Panc1 (cell line): ENCODE measurements at regions not wholly inside any gene's neighbourhood (a gene's known extent, or its start where the extent isn't known, plus 50 kb on each side); places are given as distances from the start of the nearest gene placed in this dataset.

Experiments used
- POLR2AphosphoS5 ChIP-seq: IDR thresholded peaks from 2 replicates; pipeline ENCODE4 v1.6.1; 2012; ENCODE audit warnings: mild to moderate bottlenecking, low read depth, low read length, moderate library complexity
- SIN3A ChIP-seq: IDR thresholded peaks from 2 replicates; pipeline ENCODE4 v1.6.1; 2012; ENCODE audit warnings: low read depth, mild to moderate bottlenecking, low read length, moderate library complexity, borderline replicate concordance; ENCODE audit not compliant: insufficient read depth
- TCF7L2 ChIP-seq: IDR thresholded peaks from 2 replicates; pipeline ENCODE4 v1.6.1; 2011; ENCODE audit warnings: mild to moderate bottlenecking, low read depth, low read length, inconsistent platforms
- TF ChIP-seq, protein P1 (sequence below): fragments of 450-650 bp; IDR thresholded peaks from 2 replicates; pipeline ENCODE4 v1.5.1; 2017; ENCODE audit warnings: mild to moderate bottlenecking
- TF ChIP-seq, protein P2 (sequence below), 2 experiments: IDR thresholded peaks; 2 replicates each; pipeline ENCODE4 v1.6.1; 2011 to 2012; ENCODE audit warnings: low read depth in 2 of 2, control low read depth in 1 of 2, low read length in 1 of 2, mild to moderate bottlenecking in 1 of 2, moderate library complexity in 1 of 2; ENCODE audit not compliant: insufficient read depth in 1 of 2

DNA sequence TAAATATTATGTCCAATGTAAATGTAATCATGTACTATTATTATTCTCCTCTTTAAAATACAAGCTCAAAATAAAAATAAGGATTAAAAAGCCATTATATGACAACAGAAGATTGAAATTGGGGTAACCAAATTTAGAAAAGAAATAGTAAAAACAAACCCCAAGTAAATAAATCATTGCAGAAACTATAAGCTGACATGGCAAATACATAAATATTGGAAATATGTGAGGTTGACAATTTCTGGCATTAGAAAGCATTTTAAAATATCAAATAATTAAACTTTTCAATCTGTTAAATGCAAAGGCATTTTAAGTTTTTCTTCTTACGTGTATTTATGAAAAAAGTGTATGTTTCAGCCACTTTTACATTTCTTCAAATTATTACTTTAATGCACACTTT lies 394.7 kb upstream of the DACH1 start:
- TF ChIP-seq, protein P1, sequence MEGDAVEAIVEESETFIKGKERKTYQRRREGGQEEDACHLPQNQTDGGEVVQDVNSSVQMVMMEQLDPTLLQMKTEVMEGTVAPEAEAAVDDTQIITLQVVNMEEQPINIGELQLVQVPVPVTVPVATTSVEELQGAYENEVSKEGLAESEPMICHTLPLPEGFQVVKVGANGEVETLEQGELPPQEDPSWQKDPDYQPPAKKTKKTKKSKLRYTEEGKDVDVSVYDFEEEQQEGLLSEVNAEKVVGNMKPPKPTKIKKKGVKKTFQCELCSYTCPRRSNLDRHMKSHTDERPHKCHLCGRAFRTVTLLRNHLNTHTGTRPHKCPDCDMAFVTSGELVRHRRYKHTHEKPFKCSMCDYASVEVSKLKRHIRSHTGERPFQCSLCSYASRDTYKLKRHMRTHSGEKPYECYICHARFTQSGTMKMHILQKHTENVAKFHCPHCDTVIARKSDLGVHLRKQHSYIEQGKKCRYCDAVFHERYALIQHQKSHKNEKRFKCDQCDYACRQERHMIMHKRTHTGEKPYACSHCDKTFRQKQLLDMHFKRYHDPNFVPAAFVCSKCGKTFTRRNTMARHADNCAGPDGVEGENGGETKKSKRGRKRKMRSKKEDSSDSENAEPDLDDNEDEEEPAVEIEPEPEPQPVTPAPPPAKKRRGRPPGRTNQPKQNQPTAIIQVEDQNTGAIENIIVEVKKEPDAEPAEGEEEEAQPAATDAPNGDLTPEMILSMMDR, result no peak
- TF ChIP-seq POLR2AphosphoS5 (no peak), SIN3A (no peak), TCF7L2 (no peak)
- TF ChIP-seq, protein P2, sequence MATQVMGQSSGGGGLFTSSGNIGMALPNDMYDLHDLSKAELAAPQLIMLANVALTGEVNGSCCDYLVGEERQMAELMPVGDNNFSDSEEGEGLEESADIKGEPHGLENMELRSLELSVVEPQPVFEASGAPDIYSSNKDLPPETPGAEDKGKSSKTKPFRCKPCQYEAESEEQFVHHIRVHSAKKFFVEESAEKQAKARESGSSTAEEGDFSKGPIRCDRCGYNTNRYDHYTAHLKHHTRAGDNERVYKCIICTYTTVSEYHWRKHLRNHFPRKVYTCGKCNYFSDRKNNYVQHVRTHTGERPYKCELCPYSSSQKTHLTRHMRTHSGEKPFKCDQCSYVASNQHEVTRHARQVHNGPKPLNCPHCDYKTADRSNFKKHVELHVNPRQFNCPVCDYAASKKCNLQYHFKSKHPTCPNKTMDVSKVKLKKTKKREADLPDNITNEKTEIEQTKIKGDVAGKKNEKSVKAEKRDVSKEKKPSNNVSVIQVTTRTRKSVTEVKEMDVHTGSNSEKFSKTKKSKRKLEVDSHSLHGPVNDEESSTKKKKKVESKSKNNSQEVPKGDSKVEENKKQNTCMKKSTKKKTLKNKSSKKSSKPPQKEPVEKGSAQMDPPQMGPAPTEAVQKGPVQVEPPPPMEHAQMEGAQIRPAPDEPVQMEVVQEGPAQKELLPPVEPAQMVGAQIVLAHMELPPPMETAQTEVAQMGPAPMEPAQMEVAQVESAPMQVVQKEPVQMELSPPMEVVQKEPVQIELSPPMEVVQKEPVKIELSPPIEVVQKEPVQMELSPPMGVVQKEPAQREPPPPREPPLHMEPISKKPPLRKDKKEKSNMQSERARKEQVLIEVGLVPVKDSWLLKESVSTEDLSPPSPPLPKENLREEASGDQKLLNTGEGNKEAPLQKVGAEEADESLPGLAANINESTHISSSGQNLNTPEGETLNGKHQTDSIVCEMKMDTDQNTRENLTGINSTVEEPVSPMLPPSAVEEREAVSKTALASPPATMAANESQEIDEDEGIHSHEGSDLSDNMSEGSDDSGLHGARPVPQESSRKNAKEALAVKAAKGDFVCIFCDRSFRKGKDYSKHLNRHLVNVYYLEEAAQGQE (IDR thresholded peaks at IDR 0.05; ENCODE audit: insufficient read depth in 1 of 2, low read depth in 2 of 2, low read length in 1 of 2), result no peak
